ENCODE measurements at regions not wholly inside any gene's neighbourhood (a gene's known extent, or its start where the extent isn't known, plus 50 kb on each side); places are given as distances from the start of the nearest gene placed in this dataset.

DNA sequence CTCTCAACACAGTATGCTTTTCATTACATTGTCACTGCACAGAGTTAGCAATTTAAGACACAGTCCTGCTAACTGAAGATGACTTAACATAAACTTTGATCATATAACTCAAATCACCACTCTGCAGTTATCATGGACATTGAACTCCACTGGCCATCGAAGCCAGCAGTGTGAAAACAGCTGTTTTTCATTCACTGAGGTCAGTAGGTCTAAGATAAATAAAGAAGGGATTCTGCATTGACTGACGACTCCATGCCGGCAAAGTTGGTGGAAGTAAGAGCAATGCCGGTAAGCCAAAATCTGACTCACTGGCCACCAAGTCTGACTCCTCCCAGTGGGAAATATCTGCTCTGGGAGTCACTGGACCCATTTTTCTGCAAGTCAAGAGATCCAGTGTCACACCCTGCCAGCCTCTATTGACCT is 449.9 kb upstream of the ANKRD30A start:
- H3K4me3 ChIP-seq (ENCODE audit: low read depth, low read length) = no peak overlapping the region
- DNase-seq (ENCODE audit: low read depth) = no peak
- TF ChIP-seq, protein P1, sequence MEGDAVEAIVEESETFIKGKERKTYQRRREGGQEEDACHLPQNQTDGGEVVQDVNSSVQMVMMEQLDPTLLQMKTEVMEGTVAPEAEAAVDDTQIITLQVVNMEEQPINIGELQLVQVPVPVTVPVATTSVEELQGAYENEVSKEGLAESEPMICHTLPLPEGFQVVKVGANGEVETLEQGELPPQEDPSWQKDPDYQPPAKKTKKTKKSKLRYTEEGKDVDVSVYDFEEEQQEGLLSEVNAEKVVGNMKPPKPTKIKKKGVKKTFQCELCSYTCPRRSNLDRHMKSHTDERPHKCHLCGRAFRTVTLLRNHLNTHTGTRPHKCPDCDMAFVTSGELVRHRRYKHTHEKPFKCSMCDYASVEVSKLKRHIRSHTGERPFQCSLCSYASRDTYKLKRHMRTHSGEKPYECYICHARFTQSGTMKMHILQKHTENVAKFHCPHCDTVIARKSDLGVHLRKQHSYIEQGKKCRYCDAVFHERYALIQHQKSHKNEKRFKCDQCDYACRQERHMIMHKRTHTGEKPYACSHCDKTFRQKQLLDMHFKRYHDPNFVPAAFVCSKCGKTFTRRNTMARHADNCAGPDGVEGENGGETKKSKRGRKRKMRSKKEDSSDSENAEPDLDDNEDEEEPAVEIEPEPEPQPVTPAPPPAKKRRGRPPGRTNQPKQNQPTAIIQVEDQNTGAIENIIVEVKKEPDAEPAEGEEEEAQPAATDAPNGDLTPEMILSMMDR (IDR thresholded peaks at IDR 0.05; ENCODE audit: low read depth, low read length, missing control alignments) = no peak

DNA sequence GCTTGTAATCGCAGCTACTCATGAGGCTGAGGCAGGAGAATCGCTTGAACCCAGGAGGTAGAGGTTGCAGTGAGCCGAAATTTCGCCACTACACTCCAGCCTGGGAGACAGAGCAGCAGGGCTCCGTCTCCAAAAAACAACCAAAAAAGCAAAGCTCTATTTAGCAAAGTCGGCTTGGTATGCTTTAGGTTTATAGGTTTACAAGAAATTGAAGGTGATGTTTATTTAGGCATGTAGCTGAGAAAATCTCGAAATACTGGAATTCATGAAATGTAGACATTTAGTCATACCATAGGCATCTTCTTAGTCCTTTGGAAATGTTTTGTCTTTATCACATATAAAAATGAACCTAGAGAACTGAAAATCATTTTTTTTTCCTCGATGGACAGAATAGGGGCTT is 453.8 kb upstream of the ANKRD30A start:
- DNase-seq (ENCODE audit: low read depth) = no peak

DNA sequence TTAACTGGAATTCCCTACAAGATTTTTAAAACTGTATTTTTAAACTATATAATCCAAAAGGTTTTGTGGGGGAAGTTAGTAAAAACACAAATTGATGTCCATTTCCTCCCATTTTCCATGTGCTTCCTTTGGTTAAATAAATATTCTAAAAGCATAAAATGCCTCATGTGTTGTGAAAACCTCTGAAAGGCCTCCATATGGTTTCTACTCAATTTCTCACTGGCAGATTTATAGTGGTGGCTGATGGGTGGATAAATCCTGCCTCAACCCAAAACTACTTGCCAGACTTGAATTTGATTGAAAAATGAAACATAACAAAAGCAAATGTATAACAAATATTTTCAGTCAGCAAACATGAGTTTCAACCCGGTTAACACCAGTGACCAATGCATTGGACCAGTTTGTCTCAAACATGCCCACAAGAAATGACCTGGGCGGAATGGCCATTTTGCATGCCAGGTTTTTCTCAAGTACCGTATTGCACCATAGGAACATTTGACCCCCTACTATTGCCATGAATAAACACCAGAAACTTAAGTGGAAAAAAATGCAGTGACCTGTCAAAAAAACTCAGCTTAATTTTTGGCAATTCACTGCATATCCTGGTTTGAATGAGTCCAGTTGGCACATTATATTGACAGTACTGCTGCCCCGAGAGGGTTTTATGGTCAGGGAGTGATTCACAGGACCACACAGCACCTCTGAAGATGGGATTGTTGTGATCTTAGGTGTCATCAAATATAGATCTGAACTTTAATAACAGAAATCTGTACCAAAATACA is 454.6 kb upstream of the ANKRD30A start:
- TF ChIP-seq, protein P1 (IDR thresholded peaks at IDR 0.05; ENCODE audit: low read depth, low read length, missing control alignments) = no peak
- H3K4me3 ChIP-seq (ENCODE audit: low read depth, low read length) = no peak overlapping the region
- DNase-seq (ENCODE audit: low read depth) = no peak

More for the DNA sequence above, 453.8 kb upstream of the ANKRD30A start:
- TF ChIP-seq, protein P1 (IDR thresholded peaks at IDR 0.05; ENCODE audit: low read depth, low read length, missing control alignments) = no peak
- H3K4me3 ChIP-seq (ENCODE audit: low read depth, low read length) = no peak overlapping the region

DNA sequence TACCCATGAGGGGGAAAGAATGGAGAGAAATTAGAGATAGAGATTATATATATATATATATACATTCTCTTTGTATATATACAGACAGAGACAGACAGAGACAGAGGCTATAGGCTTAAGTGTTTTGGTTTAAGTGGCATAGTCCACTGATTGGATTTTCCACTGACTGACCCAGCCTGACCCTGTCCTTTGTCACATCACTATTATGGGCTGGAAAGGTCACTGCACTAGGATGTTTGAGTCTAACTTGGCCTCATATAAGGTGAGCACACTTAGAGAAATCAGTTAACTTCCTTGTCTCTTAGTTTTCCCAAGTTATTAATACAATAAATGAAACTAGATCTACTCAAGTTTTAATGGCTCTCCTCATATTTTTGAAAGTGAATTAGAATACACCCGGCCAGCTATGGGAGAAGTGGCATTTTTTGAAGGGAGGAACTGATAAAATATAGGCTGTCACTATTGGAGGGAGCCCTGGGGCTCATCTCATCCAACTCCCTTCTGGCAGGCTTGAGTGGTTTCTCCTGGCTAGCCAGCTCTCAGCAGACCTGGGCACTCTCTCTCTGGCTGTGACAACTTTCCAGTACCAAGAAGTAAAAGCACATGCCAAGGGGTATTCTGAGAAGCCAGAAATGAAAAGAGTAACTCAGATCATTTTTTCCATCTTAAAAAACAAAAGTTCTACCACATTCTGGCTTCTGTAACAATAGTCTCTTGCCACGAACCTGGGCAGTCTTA is 455.6 kb upstream of the ANKRD30A start:
- TF ChIP-seq, protein P1 (IDR thresholded peaks at IDR 0.05; ENCODE audit: low read depth, low read length, missing control alignments) = no peak
- H3K4me3 ChIP-seq (ENCODE audit: low read depth, low read length) = no peak overlapping the region
- no peak for DNase-seq (ENCODE audit: low read depth)

DNA sequence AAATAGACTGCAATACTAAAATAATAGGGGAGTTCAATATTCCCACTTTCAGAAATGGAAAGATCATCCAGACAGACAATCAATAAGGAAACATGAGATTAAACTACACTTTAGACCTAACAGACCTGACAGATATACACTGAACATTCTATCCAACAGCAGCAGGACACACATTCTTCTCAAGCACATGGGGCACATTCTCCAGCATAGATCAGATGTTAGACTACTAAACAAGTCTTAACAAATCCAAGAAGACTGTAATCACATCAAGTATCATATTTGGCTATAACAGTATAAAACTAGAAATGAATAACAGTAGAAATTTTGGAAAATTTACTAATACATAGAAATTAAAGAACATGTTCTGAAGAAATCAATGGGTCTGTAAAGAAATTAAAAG is 458.9 kb upstream of the ANKRD30A start:
- no peak for DNase-seq (ENCODE audit: low read depth)
- TF ChIP-seq, protein P1 (IDR thresholded peaks at IDR 0.05; ENCODE audit: low read depth, low read length, missing control alignments) = no peak

DNA sequence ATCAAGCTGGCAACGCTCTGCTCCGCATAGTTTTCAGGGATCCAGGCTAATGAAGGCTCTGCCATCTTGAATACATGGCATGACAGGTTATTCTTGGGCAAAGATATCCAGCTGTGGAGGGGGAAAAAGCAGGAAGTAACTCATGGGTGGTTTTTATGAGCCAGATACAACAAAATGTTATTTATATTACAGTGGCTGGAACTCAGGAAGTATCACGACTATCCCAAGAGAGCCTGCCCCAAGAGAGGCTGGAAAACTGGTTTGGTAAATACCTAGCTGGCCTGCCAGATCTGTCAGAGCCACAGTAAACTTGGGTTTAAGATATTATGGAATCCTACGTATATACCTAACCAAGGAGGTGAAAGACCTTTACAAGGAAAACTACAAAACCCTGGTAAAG is 462.8 kb upstream of the ANKRD30A start:
- no peak for DNase-seq (ENCODE audit: low read depth)
- TF ChIP-seq, protein P1 (IDR thresholded peaks at IDR 0.05; ENCODE audit: low read depth, low read length, missing control alignments) = no peak

More for the DNA sequence above, 458.9 kb upstream of the ANKRD30A start:
- no peak overlapping the region for H3K4me3 ChIP-seq (ENCODE audit: low read depth, low read length)

More for the DNA sequence above, 462.8 kb upstream of the ANKRD30A start:
- no peak overlapping the region for H3K4me3 ChIP-seq (ENCODE audit: low read depth, low read length)
